DND-41 (cell line): ENCODE measurements at regions not wholly inside any gene's neighbourhood (a gene's known extent, or its start where the extent isn't known, plus 50 kb on each side); places are given as distances from the start of the nearest gene placed in this dataset.

Source experiments
- CTCF ChIP-seq: IDR thresholded peaks from 2 replicates; pipeline ENCODE4 v1.5.1; 2012; ENCODE audit warnings: borderline replicate concordance, low read length, moderate library complexity, mild to moderate bottlenecking; ENCODE audit not compliant: poor library complexity, severe bottlenecking; ENCODE audit errors: extremely low read depth
- EZH2 ChIP-seq: IDR thresholded peaks from 3 replicates; pipeline ENCODE4 v1.6.1; 2012; ENCODE audit warnings: borderline replicate concordance, low read depth, mild to moderate bottlenecking, moderate library complexity, low read length, inconsistent platforms; ENCODE audit not compliant: severe bottlenecking

GRCh38 chr10:36765782-36766414 is 359.5 kb upstream of the ANKRD30A start:
- TF ChIP-seq CTCF, result no peak
- TF ChIP-seq EZH2, result no peak
